HG03175 (cell line): ENCODE measurements at regions not wholly inside any gene's neighbourhood (a gene's known extent, or its start where the extent isn't known, plus 50 kb on each side); places are given as distances from the start of the nearest gene placed in this dataset.
"Not testable (repeated sequence)": the region's sequence is repeated elsewhere in the genome, so short reads cannot be mapped to it uniquely, and the experiment has no call there.

Source experiments
- ATAC-seq: cut with Tn5 transposase; IDR thresholded peaks from one replicate; pipeline ENCODE4 v1.9.1; 2021; ENCODE audit warnings: mild to moderate bottlenecking, moderate library complexity; ENCODE audit not compliant: unreplicated experiment

DNA sequence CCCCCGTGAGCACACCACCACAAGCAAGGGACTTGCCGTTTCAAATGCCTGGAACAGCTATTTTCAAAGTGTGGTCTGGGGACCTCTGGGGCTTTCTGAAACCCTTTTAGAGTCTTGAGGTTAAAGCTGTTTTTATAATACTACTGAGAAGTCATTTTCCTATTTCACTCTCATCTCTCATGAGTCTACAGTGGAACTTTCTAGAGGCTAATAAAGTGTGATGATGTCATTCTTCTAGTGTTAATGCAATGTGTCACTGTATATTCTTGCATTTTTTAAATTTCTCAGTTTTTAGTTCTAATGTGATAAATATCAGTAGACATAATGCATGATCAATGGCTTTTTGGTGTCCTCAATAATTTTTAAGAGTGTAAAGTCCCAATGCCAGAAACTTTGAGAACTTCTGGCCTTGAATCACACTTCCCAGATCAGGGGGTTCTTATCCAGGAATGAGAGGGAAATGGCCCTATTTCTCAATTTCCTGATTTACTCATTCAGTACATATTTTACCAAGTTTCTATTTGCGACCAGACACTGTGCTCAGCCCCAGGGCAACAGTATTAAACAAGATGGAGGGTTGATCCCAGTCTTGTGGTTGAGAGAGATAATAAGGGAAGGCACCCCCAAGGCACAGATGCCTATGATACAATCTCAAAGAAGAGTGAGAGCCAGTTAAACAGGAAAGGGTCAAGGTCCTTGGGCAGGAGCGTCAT is 444.0 kb downstream of the HS3ST3B1 start:
- ATAC-seq = no peak

DNA sequence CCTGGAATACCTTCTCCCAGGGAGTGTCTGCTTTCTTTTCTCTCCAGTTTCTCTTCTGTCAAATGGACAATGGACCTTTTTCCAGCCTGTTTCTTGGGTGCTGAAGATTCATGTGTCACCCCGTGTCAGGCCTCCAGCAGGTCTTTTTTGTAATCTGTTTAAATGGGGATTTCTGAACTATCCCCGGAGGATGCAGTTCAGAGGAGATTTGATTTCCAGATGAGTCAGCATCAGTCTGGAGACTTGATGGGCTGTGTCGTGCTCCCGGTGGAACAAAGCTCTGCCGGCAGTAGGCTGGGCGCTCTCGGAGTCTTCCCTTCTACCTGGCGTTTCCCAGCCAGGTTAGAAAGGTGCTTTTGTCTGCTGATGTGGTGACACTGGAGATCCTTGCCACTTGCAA is 440.6 kb downstream of the HS3ST3B1 start:
- ATAC-seq = no peak

DNA sequence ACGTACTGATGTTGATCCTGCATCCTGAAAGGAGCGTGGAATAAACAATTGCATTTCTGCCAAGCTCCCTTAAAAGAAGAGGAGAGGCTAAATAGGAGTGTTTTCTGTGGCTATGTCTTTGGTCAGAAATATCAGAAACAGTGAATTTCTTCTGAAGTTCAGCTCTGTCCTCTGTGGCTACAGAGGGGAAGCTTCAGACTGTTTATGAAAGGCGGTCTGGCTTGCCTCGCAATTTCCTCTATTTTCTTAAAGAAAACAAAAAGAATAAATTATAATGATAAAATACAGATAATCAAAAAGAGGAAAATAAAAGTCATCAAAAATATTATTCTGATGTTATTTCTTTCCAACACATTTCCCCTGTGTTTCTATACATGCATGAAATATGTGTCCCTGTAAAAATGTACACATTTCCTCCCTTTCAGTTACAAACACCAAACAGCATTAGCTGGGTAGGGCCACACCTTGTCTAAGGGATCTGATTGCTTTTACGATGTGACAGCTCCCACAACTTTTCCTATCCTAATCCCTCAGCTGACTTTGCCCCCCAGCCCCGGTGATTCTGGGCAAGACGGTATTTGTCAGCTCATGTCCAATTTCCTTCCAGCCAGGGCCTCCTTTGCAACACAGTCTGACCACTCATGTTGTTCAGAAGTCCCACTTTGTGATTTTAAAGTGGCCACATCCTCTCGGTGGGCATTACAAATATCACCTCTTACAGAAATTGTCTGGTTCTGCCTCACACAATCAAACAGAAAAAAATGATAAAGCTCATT is 439.0 kb downstream of the HS3ST3B1 start:
- ATAC-seq = no peak

DNA sequence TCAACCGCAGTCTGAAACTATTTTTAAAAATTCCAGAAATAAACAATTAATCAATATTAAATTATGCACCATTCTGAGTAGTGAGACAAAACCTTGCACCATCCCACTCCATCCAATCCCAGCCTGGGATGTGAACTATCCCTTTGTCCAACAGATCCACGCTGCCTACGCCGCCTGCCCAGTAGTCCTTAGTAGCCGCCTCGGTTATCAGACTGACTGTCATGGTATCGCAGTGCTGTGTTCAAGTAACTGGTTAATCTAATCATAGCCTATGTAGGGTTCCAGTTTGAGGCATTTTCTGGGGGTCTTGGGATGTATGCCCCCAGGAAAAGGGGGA is 437.7 kb downstream of the HS3ST3B1 start:
- no peak for ATAC-seq

DNA sequence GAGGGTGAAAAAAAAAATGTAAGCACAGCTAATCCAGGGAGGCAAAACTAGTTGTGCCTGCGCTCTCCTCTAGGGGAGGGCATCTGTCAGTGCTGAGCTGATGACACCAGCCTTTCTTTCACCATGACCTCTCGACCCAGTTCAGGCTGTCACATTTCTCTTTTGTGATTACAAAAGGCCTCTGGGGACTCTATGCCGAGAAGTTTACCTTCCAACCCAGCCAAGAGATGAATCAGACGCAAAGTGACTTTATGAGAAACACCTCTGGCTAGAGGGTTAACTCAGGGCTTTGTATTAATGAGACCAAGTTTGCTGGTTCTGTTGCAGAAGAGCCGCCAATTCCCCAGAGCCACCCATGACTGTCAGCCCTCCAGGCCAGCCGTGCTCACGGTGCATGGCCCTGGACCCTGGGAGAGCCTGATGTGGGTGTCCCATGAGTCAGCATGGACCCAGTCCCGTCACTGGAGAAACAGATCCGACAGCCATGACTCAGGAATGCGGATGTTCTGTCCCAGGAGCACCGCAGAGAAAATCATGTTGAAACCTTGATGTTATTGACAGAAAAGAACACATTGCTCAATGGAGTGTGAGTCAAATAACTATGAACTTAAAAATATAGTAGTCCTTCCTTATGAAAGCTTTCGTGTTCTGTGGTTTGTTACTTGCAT is 437.2 kb downstream of the HS3ST3B1 start:
- no peak for ATAC-seq

DNA sequence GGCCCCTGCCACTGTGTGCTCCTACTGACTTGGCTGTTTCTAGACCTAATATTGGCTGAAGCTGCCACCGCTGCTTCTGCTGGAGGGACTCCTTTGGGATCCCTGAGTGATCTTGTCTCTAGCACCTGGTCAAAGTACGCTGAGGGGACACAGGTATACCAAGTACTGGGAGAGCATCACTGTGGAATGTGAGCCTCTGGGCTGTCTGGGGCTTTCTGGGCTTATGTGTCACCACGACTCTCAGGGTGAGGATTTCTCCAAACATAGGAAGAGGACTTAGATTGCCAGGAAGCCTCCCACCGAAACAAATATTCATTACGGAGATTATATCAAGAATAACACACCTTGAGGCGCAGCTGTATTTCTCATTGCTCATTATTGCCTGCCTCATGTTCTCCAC is 435.8 kb downstream of the HS3ST3B1 start:
- no peak for ATAC-seq

DNA sequence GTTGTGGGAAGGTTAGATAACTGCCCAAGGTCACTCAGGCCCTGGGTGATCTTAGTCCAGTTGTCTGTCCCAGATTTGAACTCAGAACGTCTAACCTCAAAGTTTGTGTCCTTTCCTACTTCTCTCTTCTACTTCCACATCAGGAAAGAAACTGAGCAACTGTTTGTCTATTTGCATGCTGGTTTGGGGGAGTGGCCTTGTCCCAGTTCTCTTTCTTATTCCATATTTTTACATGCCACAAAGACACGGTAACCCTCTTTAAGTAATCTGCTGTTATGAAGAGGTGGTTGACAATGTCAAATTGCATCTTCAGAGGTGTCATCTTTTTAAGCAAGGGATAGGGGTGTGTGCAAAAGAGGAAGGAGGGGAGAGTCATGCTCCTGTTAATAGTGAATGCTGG is 432.5 kb downstream of the HS3ST3B1 start:
- no peak for ATAC-seq

DNA sequence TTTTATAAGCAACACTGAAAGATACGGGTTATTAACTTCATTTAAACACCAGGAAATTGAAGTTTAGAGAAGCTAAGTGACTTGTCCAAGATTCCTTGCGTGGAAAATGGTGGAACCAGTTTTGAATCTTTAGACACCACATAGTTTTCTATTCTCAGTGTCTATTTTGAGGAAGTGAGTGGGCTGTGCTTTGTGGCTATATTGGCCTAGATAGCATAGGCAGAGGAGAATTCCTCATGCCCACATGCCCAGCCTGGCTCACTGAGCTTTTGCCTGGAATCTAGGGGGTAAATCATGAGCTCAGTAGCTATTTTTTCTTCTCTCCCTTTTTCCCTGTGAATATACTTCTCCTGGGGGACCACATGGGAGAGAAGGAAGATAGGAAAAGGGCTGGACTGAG is 431.3 kb downstream of the HS3ST3B1 start:
- ATAC-seq = no peak

DNA sequence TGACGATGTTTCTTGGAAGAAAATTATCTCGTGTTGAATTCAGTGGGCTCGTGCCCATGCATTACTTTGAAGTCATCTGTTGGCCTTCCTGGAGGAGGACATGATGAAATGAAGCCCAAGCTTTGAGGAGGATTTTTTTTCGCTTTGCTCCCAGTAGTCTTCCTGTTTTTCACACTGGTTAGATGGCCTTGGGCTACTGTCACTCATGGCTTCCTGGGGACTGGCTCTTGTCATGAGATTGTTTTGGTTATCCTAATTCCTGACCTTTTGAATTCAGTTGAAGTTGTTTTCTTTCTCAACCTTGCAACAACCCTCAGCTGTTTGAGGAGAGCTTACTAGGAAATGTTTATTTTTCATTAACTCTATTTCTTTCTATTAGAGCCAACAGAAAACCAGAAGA is 430.7 kb downstream of the HS3ST3B1 start:
- ATAC-seq = no peak

DNA sequence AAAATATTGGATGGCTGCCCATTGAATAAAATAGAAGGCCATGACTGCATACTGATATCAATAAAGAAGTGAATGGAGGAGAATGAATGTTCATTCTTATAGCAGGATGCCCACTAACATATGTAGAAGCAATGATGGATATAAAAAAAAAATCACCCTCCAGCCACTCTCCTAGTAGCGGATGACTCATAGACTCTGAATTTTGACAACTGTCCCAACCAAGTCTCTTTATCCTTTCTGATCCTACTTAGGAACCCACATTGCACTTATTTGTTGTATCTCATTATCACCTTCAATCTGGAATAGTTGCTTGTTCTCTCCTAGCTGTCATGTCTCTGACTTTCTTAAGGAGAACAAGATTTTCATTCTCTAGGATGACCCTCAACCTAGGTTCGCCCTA is 429.9 kb downstream of the HS3ST3B1 start:
- no peak for ATAC-seq

DNA sequence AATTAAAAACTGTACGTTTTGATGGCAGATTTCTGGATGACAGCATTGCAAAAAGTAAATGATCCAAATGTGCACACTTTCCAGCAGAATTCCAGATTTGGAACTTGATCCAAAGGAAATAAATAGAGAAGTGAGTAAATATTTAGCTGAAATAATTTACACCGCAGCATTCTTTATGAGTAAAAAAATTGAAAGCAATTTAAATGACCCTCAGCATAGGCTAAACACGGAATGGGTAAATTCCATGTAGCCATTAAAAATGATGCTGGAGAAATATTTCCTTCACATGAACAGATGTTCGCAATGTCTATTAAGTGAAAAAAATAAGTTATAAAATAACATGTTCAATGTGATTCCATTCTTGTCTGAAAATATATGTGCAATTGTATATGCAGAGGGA is 424.8 kb downstream of the HS3ST3B1 start:
- ATAC-seq = no peak

DNA sequence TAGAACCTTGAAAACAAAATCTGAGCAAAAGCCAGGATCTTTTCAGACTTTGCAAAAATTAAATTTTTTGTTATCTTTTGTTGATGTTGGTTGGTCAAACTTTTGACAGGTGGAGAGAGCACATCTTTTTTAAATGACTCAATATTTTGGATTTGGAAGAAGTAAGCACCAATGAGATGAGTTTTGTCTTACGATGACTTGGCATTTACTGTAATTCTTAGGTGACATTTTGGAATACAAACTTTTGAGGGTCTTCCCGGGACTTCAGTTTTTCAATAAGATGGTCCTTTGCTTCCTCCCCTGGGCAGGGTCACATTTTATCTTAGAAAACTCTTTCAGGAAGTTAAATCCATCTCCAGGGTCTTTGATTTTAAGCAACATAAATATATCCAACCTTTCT is 423.9 kb downstream of the HS3ST3B1 start:
- ATAC-seq = no peak

DNA sequence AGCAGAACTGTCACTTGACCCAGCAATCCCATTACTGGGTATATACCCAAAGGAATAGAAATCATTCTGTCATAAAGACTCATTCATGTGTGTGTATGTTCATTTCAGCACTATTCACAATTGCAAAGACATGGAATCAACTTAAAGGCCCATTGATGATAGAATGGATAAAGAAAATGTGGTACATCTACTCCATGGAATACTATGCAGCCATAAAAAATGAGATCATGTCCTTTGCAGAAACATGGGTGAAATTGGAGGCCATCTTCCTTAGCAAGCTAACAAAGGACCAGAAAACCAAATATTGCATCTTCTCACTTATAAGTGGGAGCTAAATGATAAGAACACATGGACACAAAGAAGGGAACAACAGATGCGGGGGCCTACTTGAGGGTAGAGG is 422.5 kb downstream of the HS3ST3B1 start:
- not testable (repeated sequence) for ATAC-seq

DNA sequence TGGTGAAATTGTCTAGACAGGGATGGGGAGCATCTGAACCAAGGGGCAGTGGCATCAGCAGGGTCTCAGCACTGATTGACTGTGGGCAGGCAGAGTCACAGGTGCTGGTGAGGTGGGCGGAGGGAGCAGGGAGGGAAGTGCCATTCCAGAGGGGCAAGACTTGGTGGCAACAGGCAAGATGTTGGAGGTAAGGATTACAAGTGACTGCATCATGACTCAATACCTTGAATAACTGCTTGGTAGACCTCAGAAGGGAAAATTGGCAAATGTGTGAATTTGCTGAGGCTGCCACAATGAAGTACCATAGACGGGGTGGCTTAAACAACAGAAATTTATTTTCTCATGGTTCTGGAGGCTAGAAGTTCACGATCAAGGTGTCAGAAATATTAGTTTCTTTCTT is 419.1 kb downstream of the HS3ST3B1 start:
- ATAC-seq = no peak

DNA sequence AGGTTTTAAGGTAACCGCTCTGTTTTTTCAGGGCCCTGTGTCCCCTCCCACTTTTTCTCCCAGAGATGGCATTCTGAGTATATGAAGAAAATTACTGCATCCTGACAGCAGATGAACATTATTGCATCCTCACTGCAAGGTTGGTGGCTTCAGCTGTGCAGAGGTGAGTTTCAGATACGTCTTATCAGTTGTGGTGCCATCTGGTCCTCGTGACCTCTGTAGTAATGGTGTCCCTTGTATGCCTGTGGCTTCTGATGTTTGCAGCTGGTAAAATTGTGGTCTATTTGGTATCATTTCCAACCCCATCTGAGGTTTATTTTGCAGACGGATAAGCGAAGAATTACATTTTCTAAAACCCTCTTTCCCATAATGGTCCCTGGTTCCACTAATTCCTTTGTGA is 417.0 kb downstream of the HS3ST3B1 start:
- ATAC-seq = no peak

DNA sequence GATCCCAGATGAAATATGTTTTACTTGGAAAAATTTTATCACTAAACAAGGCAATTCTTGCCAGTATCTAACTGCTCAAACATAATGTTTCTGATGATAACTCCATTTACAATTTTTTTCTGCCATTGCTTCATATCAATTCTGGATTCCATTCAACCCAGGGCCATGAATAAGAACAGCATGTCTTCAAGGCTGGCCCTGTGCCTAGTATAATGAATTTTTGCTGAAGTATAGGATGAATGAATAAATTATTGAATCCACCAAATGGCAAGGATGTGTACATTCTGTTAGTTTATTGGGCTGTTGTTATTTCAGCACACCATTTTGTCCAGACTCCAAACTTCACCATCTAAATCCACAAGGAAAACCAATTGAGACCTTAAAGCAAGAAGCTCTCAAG is 414.7 kb downstream of the HS3ST3B1 start:
- ATAC-seq = no peak

DNA sequence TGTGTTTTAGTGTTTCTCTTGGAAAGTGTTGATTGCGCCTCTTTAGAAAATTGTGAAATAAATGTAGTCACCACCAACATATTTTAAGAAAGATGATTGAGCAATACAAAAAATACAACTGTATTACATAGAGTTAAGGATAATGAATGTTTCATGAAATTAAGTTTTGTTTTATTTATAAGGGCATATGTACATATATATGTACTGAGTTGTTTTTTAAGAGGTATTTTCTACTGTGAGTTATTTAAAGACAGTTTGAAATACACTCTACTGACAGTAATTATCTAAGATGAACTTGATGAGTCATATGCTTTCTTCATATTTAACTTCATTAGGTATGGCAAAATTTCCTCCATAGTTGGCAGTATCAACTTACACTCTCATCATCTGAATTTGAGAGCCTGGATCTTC is 411.7 kb downstream of the HS3ST3B1 start:
- ATAC-seq = no peak

DNA sequence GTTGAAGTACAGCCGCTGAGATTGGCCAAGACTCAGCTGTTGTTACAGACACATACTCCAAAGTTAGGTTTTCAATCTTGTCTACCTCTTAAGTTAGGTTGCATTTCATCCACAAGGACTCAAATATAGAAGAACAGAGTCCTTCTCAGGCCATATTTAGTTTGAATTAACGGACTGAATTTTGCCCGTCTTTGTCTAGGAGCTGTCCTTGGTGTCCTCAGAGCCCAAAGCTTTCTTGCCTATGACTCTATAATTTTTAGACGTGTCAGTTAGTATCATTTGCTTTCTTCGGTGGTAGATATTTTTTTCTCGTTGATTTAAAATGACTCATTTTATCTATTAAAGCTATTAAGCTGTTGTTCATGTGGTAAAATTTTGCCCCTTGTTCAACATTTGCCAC is 403.2 kb downstream of the HS3ST3B1 start:
- ATAC-seq = no peak

DNA sequence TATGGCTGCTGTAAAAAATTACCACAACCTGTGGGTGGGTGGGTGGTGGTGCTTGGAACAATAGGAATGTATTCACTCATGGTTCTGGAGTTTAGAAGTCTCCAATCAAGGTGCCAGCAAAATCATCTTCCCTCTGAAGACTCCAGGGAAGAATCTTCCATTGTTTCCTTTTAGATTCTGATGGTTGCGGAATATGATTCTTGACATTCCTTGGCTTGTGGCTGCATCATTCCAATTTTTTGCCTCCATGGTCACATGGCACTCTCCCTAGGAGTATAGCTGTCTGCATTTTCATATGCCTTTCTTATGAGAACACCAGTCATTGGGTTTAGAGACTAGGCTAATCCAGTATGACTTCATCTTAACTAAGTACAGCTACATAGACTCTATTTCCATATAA is 401.0 kb downstream of the HS3ST3B1 start:
- no peak for ATAC-seq

DNA sequence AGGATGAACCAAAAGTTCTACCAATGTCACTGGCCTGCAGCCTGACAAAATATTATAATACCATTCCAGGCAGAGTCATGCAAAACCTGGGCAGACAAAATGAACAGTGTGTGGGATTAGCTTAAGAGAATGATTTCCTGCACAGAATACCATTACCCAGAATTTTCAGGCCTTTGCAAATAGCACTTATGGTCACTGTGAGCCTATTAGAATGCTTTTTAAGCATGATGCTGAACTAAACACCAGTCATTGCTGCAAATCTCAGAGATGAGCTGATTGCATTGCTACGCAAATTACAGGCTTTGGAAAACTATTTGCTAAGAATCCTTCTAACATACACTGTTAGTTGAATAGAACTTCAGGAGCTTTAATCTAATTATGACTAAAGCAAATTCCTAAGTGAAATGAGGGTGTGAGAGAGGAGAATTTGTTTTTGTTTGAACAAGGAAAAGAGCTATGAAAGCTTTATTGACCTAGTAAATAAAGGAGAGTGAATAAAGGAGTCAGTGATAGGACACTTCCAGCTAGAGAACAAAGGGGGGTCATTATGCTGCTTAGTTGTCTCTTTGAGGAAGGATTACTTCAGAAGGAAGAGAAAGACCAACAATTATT is 398.8 kb downstream of the HS3ST3B1 start:
- ATAC-seq = no peak

DNA sequence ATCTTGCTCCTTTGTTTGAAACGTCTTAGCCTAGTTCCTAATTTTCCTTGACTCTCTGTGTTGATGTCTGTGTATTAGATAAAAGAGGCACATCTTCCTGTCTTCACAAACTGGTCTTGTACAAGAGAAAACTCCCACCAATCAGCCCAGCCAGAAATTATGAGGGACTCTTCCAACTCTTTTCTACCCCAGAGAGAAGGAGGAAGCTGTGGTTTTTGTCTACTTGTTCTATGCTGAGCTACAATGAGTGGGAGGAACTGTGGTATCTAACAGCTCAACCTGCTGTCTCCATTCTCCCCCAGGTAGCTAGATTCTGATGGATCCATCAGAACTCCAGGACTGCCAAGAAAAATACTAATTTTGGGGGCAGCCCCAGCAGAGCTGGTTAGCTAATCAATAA is 392.5 kb downstream of the HS3ST3B1 start:
- ATAC-seq = no peak

DNA sequence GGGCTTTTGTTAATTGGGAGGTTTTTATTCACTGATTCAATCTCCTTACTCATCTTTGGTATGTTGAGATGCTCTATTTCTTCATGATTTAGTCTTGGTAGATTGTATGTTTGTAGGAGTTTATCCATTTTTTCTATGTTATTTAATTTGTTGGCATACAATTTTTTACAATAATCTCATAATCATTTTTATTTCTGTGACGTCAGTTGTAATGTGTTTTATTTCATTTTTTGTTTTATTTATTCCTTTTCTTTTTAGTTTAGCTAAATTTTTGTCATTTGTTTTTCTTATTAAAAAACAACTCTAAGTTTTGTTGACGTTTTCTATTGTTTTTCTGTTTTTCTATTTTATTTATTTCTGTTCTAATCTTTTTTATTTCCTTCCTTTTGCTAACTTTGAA is 389.8 kb downstream of the HS3ST3B1 start:
- ATAC-seq = no peak
